NCI-H226 (cell line): ENCODE measurements at regions not wholly inside any gene's neighbourhood (a gene's known extent, or its start where the extent isn't known, plus 50 kb on each side); places are given as distances from the start of the nearest gene placed in this dataset.

Source experiments
- DNase-seq: peaks from one replicate; pipeline ENCODE4 v3.0.0-alpha.2; 2015

GRCh38 chr22:46067159-46068111 is 82.9 kb upstream of the PPARA start:
- no peak for DNase-seq

GRCh38 chr22:46068181-46068592 is 82.1 kb upstream of the PPARA start:
- no peak for DNase-seq

GRCh38 chr22:46068593-46069491 is 81.5 kb upstream of the PPARA start:
- no peak for DNase-seq

GRCh38 chr22:46069521-46070214 is 80.7 kb upstream of the PPARA start:
- DNase-seq = peak; percentile 77

GRCh38 chr22:46070215-46070802 is 80.0 kb upstream of the PPARA start:
- DNase-seq = no peak

- DNase-seq = no peak
Observed at GRCh38 chr22:46070803-46071450, 79.4 kb upstream of the PPARA start.

GRCh38 chr22:46071451-46072109 is 78.7 kb upstream of the PPARA start:
- DNase-seq = peak; percentile 80

- no peak for DNase-seq
Observed at GRCh38 chr22:46072110-46072881, 78.0 kb upstream of the PPARA start.

GRCh38 chr22:46072981-46073682 is 77.2 kb upstream of the PPARA start:
- no peak for DNase-seq

- DNase-seq = no peak
Observed at GRCh38 chr22:46073683-46074504, 76.4 kb upstream of the PPARA start.

- DNase-seq = no peak
Observed at GRCh38 chr22:46074771-46075551, 75.4 kb upstream of the PPARA start.

GRCh38 chr22:46075764-46076531 is 74.4 kb upstream of the PPARA start:
- DNase-seq = no peak

GRCh38 chr22:46076651-46077339 is 73.5 kb upstream of the PPARA start:
- DNase-seq = no peak

- DNase-seq = no peak
Observed at GRCh38 chr22:46077669-46078099, 72.6 kb upstream of the PPARA start.

GRCh38 chr22:46078241-46079092 is 71.9 kb upstream of the PPARA start:
- peak; percentile 75 for DNase-seq
